ENCODE measurements at regions not wholly inside any gene's neighbourhood (a gene's known extent, or its start where the extent isn't known, plus 50 kb on each side); places are given as distances from the start of the nearest gene placed in this dataset.
A peak's percentile ranks its signal among the peaks of the same experiment; 100 is the strongest.
"Not testable (repeated sequence)": the region's sequence is repeated elsewhere in the genome, so short reads cannot be mapped to it uniquely, and the experiment has no call there.

GRCh38 chr6:27049863-27050781, 197.4 kb upstream of the PRSS16 start:
- TF ChIP-seq EZH2 (IDR thresholded peaks at IDR 0.05; ENCODE audit: low read length) (no peak), CTCF (optimal IDR thresholded peaks at IDR 0.05 in 1 of 3, IDR thresholded peaks at IDR 0.05 in 1 of 3, conservative IDR thresholded peaks at IDR 0.05 in 1 of 3; ENCODE audit: extremely low read depth in 1 of 3, insufficient read depth in 2 of 3, low read length in 3 of 3) (no peak)
- DNase-seq (ENCODE audit: low read depth, low spot score): no peak
- dilution Hi-C loops (cut with MboI; ENCODE audit: extremely low pct_ligation_motif_present, low sequenced_read_pairs): no loop called here
- Histone ChIP-seq H3K4me3 (ENCODE audit: control insufficient read depth in 2 of 3, extremely low read depth in 1 of 3, insufficient read depth in 2 of 3, low read depth in 1 of 3, low read length in 3 of 3) (no peak overlapping the region), H3K4me2 (ENCODE audit: control insufficient read depth, extremely low read depth, insufficient read depth, low read depth, low read length) (peak overlapping the region; percentile 39), H3K27me3 (ENCODE audit: control insufficient read depth, extremely low read depth, insufficient read depth, low read length) (no peaks in the 10 kb centered on the region), H3K9me1 (ENCODE audit: control insufficient read depth, extremely low read depth, insufficient read depth, low read length) (no peaks in the 10 kb centered on the region), H3K4me1 (ENCODE audit: control insufficient read depth, extremely low read depth, insufficient read depth, low read length) (peaks cover 3% of the 10 kb centered on the region), H2AFZ (ENCODE audit: control insufficient read depth, low read length) (peak overlapping the region; percentile 75), H3K36me3 (ENCODE audit: control insufficient read depth in 2 of 2, extremely low read depth in 1 of 2, insufficient read depth in 2 of 2, low read length in 2 of 2) (no peaks in the 10 kb centered on the region), H4K20me1 (ENCODE audit: control insufficient read depth, extremely low read depth, insufficient read depth, low read length) (no peaks in the 10 kb centered on the region), H3K9me3 (ENCODE audit: control insufficient read depth, low read depth, low read length) (no peaks in the 10 kb centered on the region), H3K27ac (ENCODE audit: control insufficient read depth, insufficient read depth, low read length) (no peak overlapping the region), H3K9ac (ENCODE audit: control insufficient read depth, extremely low read depth, insufficient read depth, low read length) (no peak overlapping the region), H3K79me2 (ENCODE audit: control insufficient read depth, insufficient read depth, low read length) (no peaks in the 10 kb centered on the region)
- no peak for FAIRE-seq

DNA sequence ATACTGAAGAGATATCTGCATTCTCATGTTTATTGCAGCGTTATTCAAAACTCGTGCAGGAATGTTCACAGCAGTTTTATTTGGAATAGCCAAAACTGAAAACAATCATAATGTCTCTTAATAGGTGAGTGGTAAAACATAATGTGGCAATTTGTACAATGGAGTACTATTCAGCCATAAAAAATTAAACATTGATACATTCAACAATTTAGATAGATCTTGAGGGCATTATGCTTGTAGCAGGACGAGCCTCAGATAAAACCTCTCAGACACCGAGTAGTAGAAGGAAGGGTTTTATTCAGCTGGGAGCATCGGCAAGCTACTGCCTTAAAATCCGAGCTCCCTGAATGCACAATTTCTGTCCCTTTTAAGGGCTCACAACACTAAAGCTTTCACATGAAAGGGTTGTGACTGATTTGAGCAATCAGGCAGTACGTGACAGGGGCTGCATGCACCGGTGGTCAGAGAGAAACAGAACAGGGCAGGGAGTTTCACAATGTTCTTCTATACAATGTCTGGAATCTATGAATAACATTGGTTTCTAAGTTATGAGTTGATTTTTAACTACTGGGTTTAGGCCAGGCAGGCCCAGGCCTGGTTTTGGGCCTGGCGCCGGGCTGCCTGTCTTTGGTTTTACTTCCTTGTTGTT, 195.3 kb upstream of the PRSS16 start:
- H3K4me2 ChIP-seq (ENCODE audit: control insufficient read depth, extremely low read depth, insufficient read depth, low read depth, low read length); H2AFZ ChIP-seq (ENCODE audit: control insufficient read depth, low read length); H3K9ac ChIP-seq (ENCODE audit: control insufficient read depth, extremely low read depth, insufficient read depth, low read length); H3K27me3 ChIP-seq (ENCODE audit: control insufficient read depth, extremely low read depth, insufficient read depth, low read length); H3K9me3 ChIP-seq (ENCODE audit: control insufficient read depth, low read depth, low read length); H3K9me1 ChIP-seq (ENCODE audit: control insufficient read depth, extremely low read depth, insufficient read depth, low read length); FAIRE-seq; H3K36me3 ChIP-seq (ENCODE audit: control insufficient read depth in 2 of 2, extremely low read depth in 1 of 2, insufficient read depth in 2 of 2, low read length in 2 of 2); H3K4me3 ChIP-seq (ENCODE audit: control insufficient read depth in 2 of 3, extremely low read depth in 1 of 3, insufficient read depth in 2 of 3, low read depth in 1 of 3, low read length in 3 of 3); DNase-seq (ENCODE audit: low read depth, low spot score); H3K27ac ChIP-seq (ENCODE audit: control insufficient read depth, insufficient read depth, low read length); H3K4me1 ChIP-seq (ENCODE audit: control insufficient read depth, extremely low read depth, insufficient read depth, low read length); H4K20me1 ChIP-seq (ENCODE audit: control insufficient read depth, extremely low read depth, insufficient read depth, low read length); H3K79me2 ChIP-seq (ENCODE audit: control insufficient read depth, insufficient read depth, low read length); dilution Hi-C loops (cut with MboI; ENCODE audit: extremely low pct_ligation_motif_present, low sequenced_read_pairs): not testable (repeated sequence)
